HEK293T (cell line): ENCODE measurements at regions not wholly inside any gene's neighbourhood (a gene's known extent, or its start where the extent isn't known, plus 50 kb on each side); places are given as distances from the start of the nearest gene placed in this dataset.

Experiments
- CTCF ChIA-PET: fragments of 350-600 bp; formaldehyde crosslinking; extraction: SDS; loops from one replicate; lab custom pipeline; 2021; ENCODE audit warnings: antibody characterized with exemption, inconsistent platforms; lab: Yijun Ruan, JAX
- POLR2A ChIA-PET: fragments of 350-600 bp; formaldehyde crosslinking; extraction: SDS; loops from one replicate; lab custom pipeline; 2020; ENCODE audit warnings: antibody characterized with exemption, inconsistent platforms; lab: Yijun Ruan, JAX
- DNase-seq: peaks from one replicate; pipeline ENCODE4 v3.0.0; 2012; ENCODE audit warnings: mixed read lengths; ENCODE audit errors: extremely low spot score
- ARNT ChIP-seq: fragments of 450-650 bp; IDR thresholded peaks from 2 replicates; pipeline ENCODE4 v1.6.1; 2017; ENCODE audit warnings: mild to moderate bottlenecking
- BHLHE40 ChIP-seq: fragments of 450-650 bp; IDR thresholded peaks from 2 replicates; pipeline ENCODE4 v1.6.1; 2016; ENCODE audit warnings: mild to moderate bottlenecking, moderate library complexity, borderline replicate concordance
- CTBP1 ChIP-seq: fragments of 450-650 bp; IDR thresholded peaks from 2 replicates; pipeline ENCODE4 v1.6.1; 2016; ENCODE audit warnings: borderline replicate concordance
- ELF4 ChIP-seq: fragments of 450-650 bp; IDR thresholded peaks from 2 replicates; pipeline ENCODE4 v1.6.1; 2017; ENCODE audit warnings: antibody characterized with exemption
- FOXA1 ChIP-seq: fragments of 450-650 bp; IDR thresholded peaks from 2 replicates; pipeline ENCODE4 v1.6.1; 2016; ENCODE audit warnings: mild to moderate bottlenecking
- FOXK2 ChIP-seq: fragments of 450-650 bp; IDR thresholded peaks from 2 replicates; pipeline ENCODE4 v1.6.1; 2016; ENCODE audit warnings: mild to moderate bottlenecking
- FOXM1 ChIP-seq: fragments of 450-650 bp; IDR thresholded peaks from 2 replicates; pipeline ENCODE4 v1.6.1; 2017; ENCODE audit warnings: mild to moderate bottlenecking, borderline replicate concordance
- HDGF ChIP-seq: fragments of 450-650 bp; IDR thresholded peaks from 2 replicates; pipeline ENCODE4 v1.6.1; 2017; ENCODE audit warnings: antibody characterized with exemption, borderline replicate concordance
- L3MBTL2 ChIP-seq: fragments of 450-650 bp; conservative IDR thresholded peaks from 2 replicates; pipeline ENCODE4 v1.6.1; 2016; ENCODE audit warnings: mild to moderate bottlenecking
- NFRKB ChIP-seq: fragments of 450-650 bp; IDR thresholded peaks from 2 replicates; pipeline ENCODE4 v1.6.1; 2016; ENCODE audit warnings: mild to moderate bottlenecking, moderate library complexity
- PKNOX1 ChIP-seq: fragments of 450-650 bp; IDR thresholded peaks from 2 replicates; pipeline ENCODE4 v1.6.1; 2016
- SP1 ChIP-seq: fragments of 450-650 bp; IDR thresholded peaks from 2 replicates; pipeline ENCODE4 v1.6.1; 2017
- SUZ12 ChIP-seq: fragments of 450-650 bp; IDR thresholded peaks from 2 replicates; pipeline ENCODE4 v1.6.1; 2016; ENCODE audit warnings: mild to moderate bottlenecking
- TARDBP ChIP-seq: fragments of 450-650 bp; IDR thresholded peaks from 2 replicates; pipeline ENCODE4 v1.6.1; 2016

GRCh38 chr12:114473717-114474116 is 67.8 kb upstream of the TBX5 start:
- no peak for DNase-seq
- ChIA-PET CTCF (no interaction called here), POLR2A (no interaction called here)
- no peak for TF ChIP-seq SP1
- no peak for TF ChIP-seq BHLHE40
- TF ChIP-seq SUZ12: no peak
- no peak for TF ChIP-seq ARNT
- no peak for TF ChIP-seq TARDBP
- TF ChIP-seq CTBP1: no peak
- TF ChIP-seq L3MBTL2: no peak
- no peak for TF ChIP-seq ELF4
- TF ChIP-seq PKNOX1: no peak
- no peak for TF ChIP-seq HDGF
- no peak for TF ChIP-seq FOXK2
- no peak for TF ChIP-seq FOXM1
- TF ChIP-seq NFRKB: no peak

GRCh38 chr12:114473018-114473417 is 67.1 kb upstream of the TBX5 start:
- POLR2A ChIA-PET: no interaction called here
- TF ChIP-seq FOXA1: no peak
- CTCF ChIA-PET: no interaction called here
- no peak for DNase-seq

- ChIA-PET POLR2A (no interaction called here), CTCF (no interaction called here)
- TF ChIP-seq ELF4: no peak
- DNase-seq: no peak
Observed at GRCh38 chr12:114457620-114458019, 51.7 kb upstream of the TBX5 start.
